ENCODE measurements at regions not wholly inside any gene's neighbourhood (a gene's known extent, or its start where the extent isn't known, plus 50 kb on each side); places are given as distances from the start of the nearest gene placed in this dataset.
"Not testable (repeated sequence)": the region's sequence is repeated elsewhere in the genome, so short reads cannot be mapped to it uniquely, and the experiment has no call there.

DNA sequence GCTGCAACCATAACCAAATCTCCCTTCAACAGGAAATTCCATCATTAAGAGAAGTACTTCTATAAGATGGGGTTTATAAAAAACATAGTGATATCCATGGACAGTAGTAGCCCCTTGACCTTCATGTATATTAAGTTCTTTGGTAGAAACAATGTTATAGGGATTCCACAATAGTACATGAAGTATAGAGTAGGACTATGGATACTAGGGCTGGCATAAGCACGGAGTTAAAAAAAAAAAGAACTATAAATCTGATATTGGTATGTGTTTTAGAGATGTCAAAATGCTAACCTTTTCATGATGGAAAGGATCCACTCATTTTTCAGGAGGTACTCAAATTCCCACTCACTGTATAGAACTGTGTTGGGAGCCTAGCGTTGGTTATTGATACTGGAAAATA, 337.6 kb downstream of the FGF10 start:
- DNase-seq (ENCODE audit: low read depth, low spot score), result no peak
- Histone ChIP-seq H3K27me3 (ENCODE audit: insufficient read depth, insufficient read length) (no peaks in the 10 kb centered on the region), H3K9me3 (ENCODE audit: insufficient read depth, low read length) (no peaks in the 10 kb centered on the region), H3K4me3 (ENCODE audit: insufficient read length, low read depth) (no peak overlapping the region), H3K4me1 (ENCODE audit: insufficient read depth, insufficient read length) (no peaks in the 10 kb centered on the region), H3K9ac (ENCODE audit: insufficient read length, low read depth) (no peak overlapping the region), H3K36me3 (ENCODE audit: insufficient read depth, insufficient read length, low read length) (no peaks in the 10 kb centered on the region)
- no peak for TF ChIP-seq YY1 (IDR thresholded peaks at IDR 0.05; ENCODE audit: insufficient read depth, insufficient read length)
- no peak for TF ChIP-seq ZNF274 (IDR thresholded peaks at IDR 0.05; ENCODE audit: low read depth, low read length)
- no peak for TF ChIP-seq SUZ12 (IDR thresholded peaks at IDR 0.05; ENCODE audit: extremely low read depth, insufficient read depth, insufficient read length)

GRCh38 chr5:44048276-44048984, 340.8 kb downstream of the FGF10 start:
- DNase-seq (ENCODE audit: low read depth, low spot score), result no peak
- TF ChIP-seq YY1 (IDR thresholded peaks at IDR 0.05; ENCODE audit: insufficient read depth, insufficient read length), result no peak
- no peak for TF ChIP-seq SUZ12 (IDR thresholded peaks at IDR 0.05; ENCODE audit: extremely low read depth, insufficient read depth, insufficient read length)
- TF ChIP-seq ZNF274 (IDR thresholded peaks at IDR 0.05; ENCODE audit: low read depth, low read length), result no peak
- Histone ChIP-seq H3K4me3 (ENCODE audit: insufficient read length, low read depth) (no peak overlapping the region), H3K36me3 (ENCODE audit: insufficient read depth, insufficient read length, low read length) (no peaks in the 10 kb centered on the region), H3K27me3 (ENCODE audit: insufficient read depth, insufficient read length) (no peaks in the 10 kb centered on the region), H3K4me1 (ENCODE audit: insufficient read depth, insufficient read length) (no peaks in the 10 kb centered on the region), H3K9ac (ENCODE audit: insufficient read length, low read depth) (no peak overlapping the region), H3K9me3 (ENCODE audit: insufficient read depth, low read length) (no peaks in the 10 kb centered on the region)

DNA sequence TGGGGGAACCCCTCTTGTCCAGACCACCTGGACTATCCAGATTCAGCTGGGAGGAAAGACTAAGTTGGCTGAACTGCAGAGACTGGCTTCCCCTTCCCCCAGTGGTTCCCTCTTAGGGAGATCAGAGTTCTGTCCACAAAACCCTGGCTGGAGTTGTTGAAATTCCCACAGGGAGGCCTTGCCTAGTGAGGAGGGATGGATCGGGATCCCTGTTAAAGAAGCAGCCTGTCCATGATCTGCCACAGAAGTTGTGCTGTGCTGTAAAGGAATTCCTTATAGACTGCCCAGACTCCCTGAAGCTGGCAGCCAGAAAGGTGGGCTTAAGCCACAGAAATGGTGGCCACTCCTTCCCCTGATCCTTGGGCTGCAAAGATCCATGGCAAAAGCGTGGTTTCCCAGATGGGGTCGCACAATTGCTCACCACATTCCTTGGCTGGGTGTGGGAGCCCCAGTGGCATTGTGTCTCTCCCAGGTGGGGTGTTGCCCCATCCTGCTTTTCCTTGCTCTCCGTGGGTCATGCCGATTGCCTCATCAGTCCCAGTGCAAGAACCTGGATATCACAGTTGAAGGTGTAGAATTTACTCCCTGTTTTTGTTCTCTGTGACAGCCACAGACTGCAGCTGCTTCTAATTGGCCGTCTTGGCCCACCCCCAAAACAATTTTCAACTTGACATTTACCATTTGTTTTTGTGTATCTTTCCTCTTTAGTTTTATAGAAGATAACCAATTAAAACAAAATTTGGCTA, 342.4 kb downstream of the FGF10 start:
- H3K36me3 ChIP-seq (ENCODE audit: insufficient read depth, insufficient read length, low read length), result no peaks in the 10 kb centered on the region
- no peaks in the 10 kb centered on the region for H3K4me1 ChIP-seq (ENCODE audit: insufficient read depth, insufficient read length)
- no peak overlapping the region for H3K4me3 ChIP-seq (ENCODE audit: insufficient read length, low read depth)
- H3K9ac ChIP-seq (ENCODE audit: insufficient read length, low read depth), result no peak overlapping the region
- no peaks in the 10 kb centered on the region for H3K9me3 ChIP-seq (ENCODE audit: insufficient read depth, low read length)
- no peaks in the 10 kb centered on the region for H3K27me3 ChIP-seq (ENCODE audit: insufficient read depth, insufficient read length)
- TF ChIP-seq ZNF274 (IDR thresholded peaks at IDR 0.05; ENCODE audit: low read depth, low read length) (no peak), YY1 (IDR thresholded peaks at IDR 0.05; ENCODE audit: insufficient read depth, insufficient read length) (no peak), SUZ12 (IDR thresholded peaks at IDR 0.05; ENCODE audit: extremely low read depth, insufficient read depth, insufficient read length) (no peak)
- DNase-seq (ENCODE audit: low read depth, low spot score), result no peak

- not testable (repeated sequence) for DNase-seq (ENCODE audit: low read depth, low spot score); H3K4me1 ChIP-seq (ENCODE audit: insufficient read depth, insufficient read length); H3K9ac ChIP-seq (ENCODE audit: insufficient read length, low read depth); H3K4me3 ChIP-seq (ENCODE audit: insufficient read length, low read depth); H3K36me3 ChIP-seq (ENCODE audit: insufficient read depth, insufficient read length, low read length); H3K9me3 ChIP-seq (ENCODE audit: insufficient read depth, low read length); H3K27me3 ChIP-seq (ENCODE audit: insufficient read depth, insufficient read length)
Observed at GRCh38 chr5:44044549-44044948, 344.7 kb downstream of the FGF10 start.

- Histone ChIP-seq H3K9ac (ENCODE audit: insufficient read length, low read depth) (no peak overlapping the region), H3K4me1 (ENCODE audit: insufficient read depth, insufficient read length) (no peaks in the 10 kb centered on the region), H3K9me3 (ENCODE audit: insufficient read depth, low read length) (no peaks in the 10 kb centered on the region), H3K27me3 (ENCODE audit: insufficient read depth, insufficient read length) (no peaks in the 10 kb centered on the region), H3K4me3 (ENCODE audit: insufficient read length, low read depth) (no peak overlapping the region), H3K36me3 (ENCODE audit: insufficient read depth, insufficient read length, low read length) (no peaks in the 10 kb centered on the region)
- DNase-seq (ENCODE audit: low read depth, low spot score), result no peak
- TF ChIP-seq ZNF274 (IDR thresholded peaks at IDR 0.05; ENCODE audit: low read depth, low read length) (no peak), YY1 (IDR thresholded peaks at IDR 0.05; ENCODE audit: insufficient read depth, insufficient read length) (no peak), SUZ12 (IDR thresholded peaks at IDR 0.05; ENCODE audit: extremely low read depth, insufficient read depth, insufficient read length) (no peak)
Observed at GRCh38 chr5:44028226-44028625, 361.0 kb downstream of the FGF10 start.

GRCh38 chr5:44022622-44023021, 366.6 kb downstream of the FGF10 start:
- TF ChIP-seq ZNF274 (IDR thresholded peaks at IDR 0.05; ENCODE audit: low read depth, low read length) (no peak), SUZ12 (IDR thresholded peaks at IDR 0.05; ENCODE audit: extremely low read depth, insufficient read depth, insufficient read length) (no peak), YY1 (IDR thresholded peaks at IDR 0.05; ENCODE audit: insufficient read depth, insufficient read length) (no peak)
- Histone ChIP-seq H3K36me3 (ENCODE audit: insufficient read depth, insufficient read length, low read length) (no peaks in the 10 kb centered on the region), H3K9ac (ENCODE audit: insufficient read length, low read depth) (no peak overlapping the region), H3K4me3 (ENCODE audit: insufficient read length, low read depth) (no peak overlapping the region), H3K27me3 (ENCODE audit: insufficient read depth, insufficient read length) (no peaks in the 10 kb centered on the region), H3K4me1 (ENCODE audit: insufficient read depth, insufficient read length) (no peaks in the 10 kb centered on the region), H3K9me3 (ENCODE audit: insufficient read depth, low read length) (no peaks in the 10 kb centered on the region)
- no peak for DNase-seq (ENCODE audit: low read depth, low spot score)

GRCh38 chr5:44011518-44011917, 377.7 kb downstream of the FGF10 start:
- Histone ChIP-seq H3K36me3 (ENCODE audit: insufficient read depth, insufficient read length, low read length) (no peaks in the 10 kb centered on the region), H3K9ac (ENCODE audit: insufficient read length, low read depth) (no peak overlapping the region), H3K4me3 (ENCODE audit: insufficient read length, low read depth) (no peak overlapping the region), H3K27me3 (ENCODE audit: insufficient read depth, insufficient read length) (no peaks in the 10 kb centered on the region), H3K4me1 (ENCODE audit: insufficient read depth, insufficient read length) (no peaks in the 10 kb centered on the region), H3K9me3 (ENCODE audit: insufficient read depth, low read length) (peaks cover 4% of the 10 kb centered on the region; the same call in 1 of the 2 replicates)
- no peak for DNase-seq (ENCODE audit: low read depth, low spot score)
- TF ChIP-seq SUZ12 (IDR thresholded peaks at IDR 0.05; ENCODE audit: extremely low read depth, insufficient read depth, insufficient read length) (no peak), ZNF274 (IDR thresholded peaks at IDR 0.05; ENCODE audit: low read depth, low read length) (no peak), YY1 (IDR thresholded peaks at IDR 0.05; ENCODE audit: insufficient read depth, insufficient read length) (no peak)

Measured in NT2/D1 (cell line).